K562 (cell line): ENCODE measurements at regions not wholly inside any gene's neighbourhood (a gene's known extent, or its start where the extent isn't known, plus 50 kb on each side); places are given as distances from the start of the nearest gene placed in this dataset.
"Not testable (repeated sequence)": the region's sequence is repeated elsewhere in the genome, so short reads cannot be mapped to it uniquely, and the experiment has no call there.

ENCODE experiments used
- ATAC-seq: fragments of 200-7000 bp; cut with Tn5 transposase; 3 replicates; pipeline ENCODE4 v1.9.1; 2020; ENCODE audit warnings: moderate library complexity
- BruUV-seq: library from RNA; stranded (reverse); fragments of 400-500 nt; replicated peaks from 2 replicates; lab custom pipeline; 2021; lab: Mats Ljungman, UMichigan
- CTCF ChIA-PET: fragments of 300-600 bp; formaldehyde crosslinking; extraction: SDS; loops from one replicate; lab custom pipeline; 2021; ENCODE audit warnings: low intra/inter-chr PET ratio; lab: Yijun Ruan, JAX
- POLR2A ChIA-PET: fragments of 300-600, 350-650 bp; sonication (Branson Sonifier 250); formaldehyde crosslinking; extraction: SDS; loops from one replicate; lab custom pipeline; 2021; ENCODE audit warnings: antibody characterized with exemption, inconsistent platforms; lab: Yijun Ruan, JAX
- DNase-seq, 4 experiments: peaks; one replicate each; pipeline versions ENCODE4 v3.0.0 to v3.0.0-alpha.2; 2011 to 2018; ENCODE audit warnings: low spot score in 3 of 4, mixed read lengths in 3 of 4; ENCODE audit errors: extremely low read depth in 1 of 4
- FAIRE-seq: peaks from 2 replicates; lab custom pipeline; 2011; peaks lifted over from hg19 to GRCh38; lab: Jason Lieb, UNC
- H2AFZ ChIP-seq: 2 replicates; pipeline ENCODE4 v1.6.0; 2011; ENCODE audit warnings: low read depth, low read length, control low read depth, inconsistent platforms
- H3K27ac ChIP-seq: fragments of 200-600 bp; 3 replicates; pipeline ENCODE4 v1.8.0; 2011; ENCODE audit warnings: low read depth, mild to moderate bottlenecking, control low read depth, inconsistent platforms, low read length, moderate library complexity, mixed read lengths; ENCODE audit errors: extremely low read depth
- H3K27me3 ChIP-seq, 2 experiments: fragments of 300-600 bp in 1 of 2; 2 replicates in 1 of 2; 3 replicates in 1 of 2; pipeline versions ENCODE4 v1.6.0 to v1.8.0; 2011; ENCODE audit warnings: inconsistent platforms in 2 of 2, low read length in 2 of 2, mild to moderate bottlenecking in 1 of 2, mixed read lengths in 1 of 2, moderate library complexity in 1 of 2; ENCODE audit not compliant: control insufficient read depth in 2 of 2, insufficient read depth in 2 of 2
- H3K36me3 ChIP-seq: fragments of 300-600 bp; 3 replicates; pipeline ENCODE4 v1.8.0; 2011; ENCODE audit warnings: mild to moderate bottlenecking, low read length, inconsistent platforms; ENCODE audit not compliant: control insufficient read depth, insufficient read depth
- H3K4me1 ChIP-seq, 2 experiments: fragments of 200-600 bp in 1 of 2; replicated peaks in 1 of 2; 2 replicates in 1 of 2; 3 replicates in 1 of 2; pipeline versions ENCODE4 v1.5.1 to v1.8.0; 2011; ENCODE audit warnings: inconsistent platforms in 2 of 2, low read length in 2 of 2, mild to moderate bottlenecking in 1 of 2, mixed read lengths in 1 of 2, moderate library complexity in 1 of 2; ENCODE audit not compliant: control insufficient read depth in 2 of 2, insufficient read depth in 2 of 2
- H3K4me2 ChIP-seq: 2 replicates; pipeline ENCODE4 v1.6.1; 2011; ENCODE audit warnings: low read length, control low read depth, inconsistent platforms, mixed read lengths; ENCODE audit not compliant: insufficient read depth
- H3K4me3 ChIP-seq: fragments of 200-600 bp; sonication (generic), shearing (Covaris generic); 2 replicates; pipeline ENCODE4 v1.5.1; 2016; ENCODE audit warnings: control low read depth, inconsistent platforms
- H3K79me2 ChIP-seq: fragments of 200-600 bp; 3 replicates; pipeline ENCODE4 v1.8.0; 2011; ENCODE audit warnings: low read length, inconsistent platforms; ENCODE audit not compliant: control insufficient read depth, insufficient read depth
- H3K9ac ChIP-seq, 2 experiments: 2 replicates each; pipeline versions ENCODE4 v1.6.0 to v1.6.1; 2011; ENCODE audit warnings: low read depth in 2 of 2, low read length in 2 of 2, control low read depth in 1 of 2, inconsistent platforms in 1 of 2, mild to moderate bottlenecking in 1 of 2, mixed read lengths in 1 of 2; ENCODE audit not compliant: insufficient read depth in 1 of 2
- H3K9me1 ChIP-seq: one replicate; pipeline ENCODE4 v1.6.0; 2011; ENCODE audit warnings: inconsistent platforms, mild to moderate bottlenecking, low read length, moderate library complexity; ENCODE audit not compliant: control insufficient read depth, insufficient read depth
- H3K9me3 ChIP-seq: replicated peaks from 2 replicates; pipeline ENCODE4 v1.5.1; 2011; ENCODE audit warnings: low read depth, low read length, inconsistent platforms; ENCODE audit not compliant: control insufficient read depth, insufficient read depth
- H4K20me1 ChIP-seq: replicated peaks from 2 replicates; pipeline ENCODE4 v1.6.1; 2011; ENCODE audit warnings: low read length, inconsistent platforms, mixed read lengths; ENCODE audit not compliant: control insufficient read depth, insufficient read depth
- ZNF311 ChIP-seq: fragments of 250-450 bp; sonication (Bioruptor Pico); IDR thresholded peaks from 2 replicates; pipeline ENCODE4 v1.4.0; 2020; ENCODE audit warnings: mild to moderate bottlenecking, moderate library complexity
- ZNF518B ChIP-seq: fragments of 250-450 bp; sonication (Bioruptor Pico); IDR thresholded peaks from 2 replicates; pipeline ENCODE4 v1.5.0; 2021; ENCODE audit warnings: mild to moderate bottlenecking, moderate library complexity
- WGBS: fragments of 100-300 bp; shearing (Covaris generic); methylation state at CpG from one replicate; pipeline ENCODE4 v1.1.6; 2016; ENCODE audit warnings: low coverage, mixed read lengths; ENCODE audit not compliant: insufficient coverage; ENCODE audit errors: missing lambda C conversion rate; 5-methylcytosine and 5-hydroxymethylcytosine counted together
- in situ Hi-C: fragments of 300-500 bp; cut with MboI; formaldehyde crosslinking; loops from 4 replicates; pipeline ENCODE4 v1.15.0; 2018; ENCODE audit warnings: inconsistent platforms, mixed read lengths
- intact Hi-C: fragments of 100-400 bp; cut with micrococcal nuclease; formaldehyde crosslinking; loops from 2 replicates; pipeline ENCODE4 v1.14.2; 2022

GRCh38 chr9:115815786-115816185 is 337.8 kb upstream of the PAPPA start (continued):
- no peak for TF ChIP-seq ZNF518B
- no peak for TF ChIP-seq ZNF311

- H3K27me3 ChIP-seq, in situ Hi-C loops, BruUV-seq, POLR2A ChIA-PET, H3K27ac ChIP-seq, H3K9ac ChIP-seq, H3K9me3 ChIP-seq, H3K4me1 ChIP-seq, FAIRE-seq, CTCF ChIA-PET, H3K79me2 ChIP-seq, H3K4me3 ChIP-seq, H4K20me1 ChIP-seq, H3K36me3 ChIP-seq, intact Hi-C loops, H3K4me2 ChIP-seq, H2AFZ ChIP-seq, DNase-seq, ATAC-seq, H3K9me1 ChIP-seq: not testable (repeated sequence)
- WGBS, result 0% methylated on average over 2 of the region's 2 CpGs
Measured at GRCh38 chr9:115818651-115819050, 334.9 kb upstream of the PAPPA start.
